Stomach (tissue), 4 donors: ENCODE measurements at regions not wholly inside any gene's neighbourhood (a gene's known extent, or its start where the extent isn't known, plus 50 kb on each side); places are given as distances from the start of the nearest gene placed in this dataset.

Source experiments
- CTCF ChIP-seq, 7 experiments: fragments of 450-650 bp in 4 of 7; fragments of 200-600 bp in 3 of 7; sonication (generic) in 3 of 7; IDR thresholded peaks; one replicate each; pipeline ENCODE4 v1.5.1; 2016 to 2019; ENCODE audit warnings: antibody characterized with exemption in 7 of 7, control low read depth in 2 of 7, mild to moderate bottlenecking in 1 of 7
- POLR2A ChIP-seq, 4 donors: fragments of 450-650 bp; IDR thresholded peaks; one replicate each; pipeline ENCODE4 v1.6.1; 2016; ENCODE audit warnings: antibody characterized with exemption in 4 of 4, control low read depth in 2 of 4, mild to moderate bottlenecking in 1 of 4, moderate library complexity in 1 of 4
- POLR2AphosphoS5 ChIP-seq, 3 donors: sonication (generic); formaldehyde crosslinking; IDR thresholded peaks; one replicate each; pipeline ENCODE4 v1.6.1; 2016; ENCODE audit warnings: antibody characterized with exemption in 3 of 3

GRCh38 chr11:128301756-128302155 is 285.6 kb downstream of the ETS1 start:
- TF ChIP-seq POLR2AphosphoS5 (IDR thresholded peaks at IDR 0.05) (no peak), POLR2A (IDR thresholded peaks at IDR 0.05) (no peak), CTCF (IDR thresholded peaks at IDR 0.05) (no peak)
